ENCODE measurements at regions not wholly inside any gene's neighbourhood (a gene's known extent, or its start where the extent isn't known, plus 50 kb on each side); places are given as distances from the start of the nearest gene placed in this dataset.

- in situ Hi-C loops (cut with HindIII; ENCODE audit: low pct_unique_long_range_greater_than_20kb, low sequenced_read_pairs), result no loop called here
- DNase-seq (ENCODE audit: low read depth), result no peak
Observed at GRCh38 chr15:95265419-95265997, 1034.1 kb downstream of the MCTP2 start.

- in situ Hi-C loops (cut with HindIII; ENCODE audit: low pct_unique_long_range_greater_than_20kb, low sequenced_read_pairs), result no loop called here
- DNase-seq (ENCODE audit: low read depth), result no peak
Observed at GRCh38 chr15:95266451-95267061, 1035.2 kb downstream of the MCTP2 start.

GRCh38 chr15:95267481-95267880 lies 1036.1 kb downstream of the MCTP2 start:
- DNase-seq (ENCODE audit: low read depth), result no peak
- in situ Hi-C loops (cut with HindIII; ENCODE audit: low pct_unique_long_range_greater_than_20kb, low sequenced_read_pairs), result no loop called here

GRCh38 chr15:95269242-95270183 lies 1038.2 kb downstream of the MCTP2 start:
- in situ Hi-C loops (cut with HindIII; ENCODE audit: low pct_unique_long_range_greater_than_20kb, low sequenced_read_pairs), result no loop called here
- no peak for DNase-seq (ENCODE audit: low read depth)

GRCh38 chr15:95274101-95274500 lies 1042.7 kb downstream of the MCTP2 start:
- in situ Hi-C loops (cut with HindIII; ENCODE audit: low pct_unique_long_range_greater_than_20kb, low sequenced_read_pairs), result no loop called here
- DNase-seq (ENCODE audit: low read depth), result no peak

- in situ Hi-C loops (cut with HindIII; ENCODE audit: low pct_unique_long_range_greater_than_20kb, low sequenced_read_pairs), result no loop called here
- no peak for DNase-seq (ENCODE audit: low read depth)
Observed at GRCh38 chr15:95277266-95277665, 1045.9 kb downstream of the MCTP2 start.

GRCh38 chr15:95278532-95279245 lies 1047.3 kb downstream of the MCTP2 start:
- DNase-seq (ENCODE audit: low read depth), result no peak
- in situ Hi-C loops (cut with HindIII; ENCODE audit: low pct_unique_long_range_greater_than_20kb, low sequenced_read_pairs), result no loop called here

GRCh38 chr15:95279277-95280019 lies 1048.1 kb downstream of the MCTP2 start:
- in situ Hi-C loops (cut with HindIII; ENCODE audit: low pct_unique_long_range_greater_than_20kb, low sequenced_read_pairs), result no loop called here
- no peak for DNase-seq (ENCODE audit: low read depth)

GRCh38 chr15:95280711-95281110 lies 1049.3 kb downstream of the MCTP2 start:
- in situ Hi-C loops (cut with HindIII; ENCODE audit: low pct_unique_long_range_greater_than_20kb, low sequenced_read_pairs), result no loop called here
- DNase-seq (ENCODE audit: low read depth), result no peak

- in situ Hi-C loops (cut with HindIII; ENCODE audit: low pct_unique_long_range_greater_than_20kb, low sequenced_read_pairs), result no loop called here
- no peak for DNase-seq (ENCODE audit: low read depth)
Observed at GRCh38 chr15:95281470-95281869, 1049.0 kb upstream of the NR2F2 start.

GRCh38 chr15:95284492-95284891 lies 1046.0 kb upstream of the NR2F2 start:
- in situ Hi-C loops (cut with HindIII; ENCODE audit: low pct_unique_long_range_greater_than_20kb, low sequenced_read_pairs), result no loop called here
- DNase-seq (ENCODE audit: low read depth), result no peak

- no peak for DNase-seq (ENCODE audit: low read depth)
- in situ Hi-C loops (cut with HindIII; ENCODE audit: low pct_unique_long_range_greater_than_20kb, low sequenced_read_pairs), result no loop called here
Observed at GRCh38 chr15:95284933-95285421, 1045.5 kb upstream of the NR2F2 start.

- in situ Hi-C loops (cut with HindIII; ENCODE audit: low pct_unique_long_range_greater_than_20kb, low sequenced_read_pairs), result no loop called here
- DNase-seq (ENCODE audit: low read depth), result no peak
Observed at GRCh38 chr15:95286352-95286880, 1044.1 kb upstream of the NR2F2 start.

- DNase-seq (ENCODE audit: low read depth), result no peak
- in situ Hi-C loops (cut with HindIII; ENCODE audit: low pct_unique_long_range_greater_than_20kb, low sequenced_read_pairs), result no loop called here
Observed at GRCh38 chr15:95287720-95288103, 1042.8 kb upstream of the NR2F2 start.

- in situ Hi-C loops (cut with HindIII; ENCODE audit: low pct_unique_long_range_greater_than_20kb, low sequenced_read_pairs), result no loop called here
- DNase-seq (ENCODE audit: low read depth), result no peak
Observed at GRCh38 chr15:95288626-95289025, 1041.9 kb upstream of the NR2F2 start.

GRCh38 chr15:95290176-95290974 lies 1040.1 kb upstream of the NR2F2 start:
- in situ Hi-C loops (cut with HindIII; ENCODE audit: low pct_unique_long_range_greater_than_20kb, low sequenced_read_pairs), result no loop called here

GRCh38 chr15:95291898-95292472 lies 1038.5 kb upstream of the NR2F2 start:
- in situ Hi-C loops (cut with HindIII; ENCODE audit: low pct_unique_long_range_greater_than_20kb, low sequenced_read_pairs), result no loop called here
- DNase-seq (ENCODE audit: low read depth), result peak; percentile 18

More at GRCh38 chr15:95290176-95290974, 1040.1 kb upstream of the NR2F2 start:
- no peak for DNase-seq (ENCODE audit: low read depth)

All from Caki2 (cell line).